AG10803 (cell line): ENCODE measurements at regions not wholly inside any gene's neighbourhood (a gene's known extent, or its start where the extent isn't known, plus 50 kb on each side); places are given as distances from the start of the nearest gene placed in this dataset.

Experiments
- DNase-seq: peaks from one replicate; pipeline ENCODE4 v3.0.0; 2010; ENCODE audit warnings: low read depth
- H3K4me3 ChIP-seq: 2 replicates; pipeline ENCODE4 v1.5.1; 2011; ENCODE audit warnings: mild to moderate bottlenecking, low read length, control low read depth
- CTCF ChIP-seq: conservative IDR thresholded peaks from 2 replicates; pipeline ENCODE4 v1.5.1; 2011; ENCODE audit warnings: mild to moderate bottlenecking, low read length, control low read depth, inconsistent platforms

GRCh38 chr12:30082381-30082780 is 298.6 kb upstream of the TMTC1 start:
- no peak for TF ChIP-seq CTCF
- DNase-seq: no peak
- H3K4me3 ChIP-seq: no peak overlapping the region

- TF ChIP-seq CTCF: no peak
- DNase-seq: no peak
- H3K4me3 ChIP-seq: no peak overlapping the region
These were observed 291.2 kb upstream of the TMTC1 start for GRCh38 chr12:30074916-30075315.

GRCh38 chr12:30072824-30073223 is 289.1 kb upstream of the TMTC1 start:
- no peak overlapping the region for H3K4me3 ChIP-seq
- DNase-seq: no peak
- no peak for TF ChIP-seq CTCF

- DNase-seq: peak; percentile 13
- H3K4me3 ChIP-seq: no peak overlapping the region
- no peak for TF ChIP-seq CTCF
These were observed 283.4 kb upstream of the TMTC1 start for GRCh38 chr12:30067146-30067545.

- no peak for TF ChIP-seq CTCF
- H3K4me3 ChIP-seq: no peak overlapping the region
- DNase-seq: no peak
These were observed 281.2 kb upstream of the TMTC1 start for GRCh38 chr12:30064906-30065305.

- H3K4me3 ChIP-seq: no peak overlapping the region
- no peak for TF ChIP-seq CTCF
- DNase-seq: no peak
These were observed 279.7 kb upstream of the TMTC1 start for GRCh38 chr12:30063435-30063945.

- no peak overlapping the region for H3K4me3 ChIP-seq
- TF ChIP-seq CTCF: no peak
- no peak for DNase-seq
These were observed 264.6 kb upstream of the TMTC1 start for GRCh38 chr12:30048371-30048770.
